ENCODE measurements at regions not wholly inside any gene's neighbourhood (a gene's known extent, or its start where the extent isn't known, plus 50 kb on each side); places are given as distances from the start of the nearest gene placed in this dataset.

DNA sequence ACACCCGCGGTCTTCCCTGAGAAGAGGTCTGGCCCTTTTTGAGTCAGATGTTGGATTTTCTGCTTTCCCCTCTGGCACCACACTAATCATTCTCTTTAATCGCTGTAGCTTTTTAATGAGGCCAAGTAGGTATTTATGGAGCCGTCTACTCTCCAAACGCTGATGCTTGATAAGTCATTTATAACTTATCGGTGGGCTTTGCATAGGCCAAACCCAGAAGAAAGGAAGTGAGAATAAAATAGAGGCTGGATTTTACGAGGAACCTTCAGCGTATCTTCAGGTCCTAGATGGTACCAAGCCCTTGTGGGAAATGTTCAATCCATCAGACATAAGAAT lies 142.5 kb upstream of the CTAGE1 start:
- no peak overlapping the region for H3K4me3 ChIP-seq (ENCODE audit: low read depth, low read length)
- DNase-seq (ENCODE audit: low read depth): no peak
- TF ChIP-seq, protein P1, sequence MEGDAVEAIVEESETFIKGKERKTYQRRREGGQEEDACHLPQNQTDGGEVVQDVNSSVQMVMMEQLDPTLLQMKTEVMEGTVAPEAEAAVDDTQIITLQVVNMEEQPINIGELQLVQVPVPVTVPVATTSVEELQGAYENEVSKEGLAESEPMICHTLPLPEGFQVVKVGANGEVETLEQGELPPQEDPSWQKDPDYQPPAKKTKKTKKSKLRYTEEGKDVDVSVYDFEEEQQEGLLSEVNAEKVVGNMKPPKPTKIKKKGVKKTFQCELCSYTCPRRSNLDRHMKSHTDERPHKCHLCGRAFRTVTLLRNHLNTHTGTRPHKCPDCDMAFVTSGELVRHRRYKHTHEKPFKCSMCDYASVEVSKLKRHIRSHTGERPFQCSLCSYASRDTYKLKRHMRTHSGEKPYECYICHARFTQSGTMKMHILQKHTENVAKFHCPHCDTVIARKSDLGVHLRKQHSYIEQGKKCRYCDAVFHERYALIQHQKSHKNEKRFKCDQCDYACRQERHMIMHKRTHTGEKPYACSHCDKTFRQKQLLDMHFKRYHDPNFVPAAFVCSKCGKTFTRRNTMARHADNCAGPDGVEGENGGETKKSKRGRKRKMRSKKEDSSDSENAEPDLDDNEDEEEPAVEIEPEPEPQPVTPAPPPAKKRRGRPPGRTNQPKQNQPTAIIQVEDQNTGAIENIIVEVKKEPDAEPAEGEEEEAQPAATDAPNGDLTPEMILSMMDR (IDR thresholded peaks at IDR 0.05; ENCODE audit: low read depth, low read length, missing control alignments): no peak

DNA sequence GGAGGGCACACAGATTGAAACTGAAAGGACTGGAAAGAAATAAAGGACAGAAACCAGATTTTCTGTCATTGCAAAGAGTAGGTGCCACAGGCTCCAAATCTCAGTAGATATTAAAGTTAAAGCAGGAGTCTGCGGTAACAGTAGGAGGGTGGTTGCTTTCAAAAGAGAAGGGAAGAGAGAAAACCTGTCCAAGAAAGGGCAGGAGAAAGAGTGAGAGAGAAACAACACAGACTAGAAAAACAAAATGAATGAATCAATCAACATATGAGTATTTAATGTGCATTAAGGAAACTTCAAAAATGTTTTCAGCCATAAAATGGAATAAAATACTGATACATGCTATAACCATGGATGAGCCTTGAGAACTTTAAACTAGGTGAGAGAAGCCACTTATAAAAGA lies 143.1 kb upstream of the CTAGE1 start:
- TF ChIP-seq, protein P1 (IDR thresholded peaks at IDR 0.05; ENCODE audit: low read depth, low read length, missing control alignments): no peak
- no peak for DNase-seq (ENCODE audit: low read depth)
- H3K4me3 ChIP-seq (ENCODE audit: low read depth, low read length): no peak overlapping the region

DNA sequence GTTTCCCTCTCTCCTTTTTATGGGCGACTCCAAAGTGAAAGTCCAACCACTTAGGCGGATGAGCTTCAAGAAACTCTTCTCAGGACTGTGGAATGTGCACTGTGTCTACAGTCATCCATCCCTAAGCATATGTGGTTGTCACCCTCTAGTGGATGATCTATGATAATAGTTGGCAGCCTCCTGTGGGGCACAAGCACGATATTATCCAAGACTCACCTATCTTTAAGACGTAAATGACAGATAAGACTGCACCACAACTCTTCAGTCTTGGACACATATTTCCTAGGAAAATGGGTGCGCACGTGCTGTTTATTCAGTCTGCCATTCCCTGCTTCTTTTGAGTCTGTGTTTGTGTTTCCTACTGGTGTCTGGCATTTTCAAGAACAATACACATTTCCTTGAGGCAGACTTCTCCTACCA lies 145.5 kb upstream of the CTAGE1 start:
- TF ChIP-seq, protein P1 (IDR thresholded peaks at IDR 0.05; ENCODE audit: low read depth, low read length, missing control alignments): peak; percentile 59
- H3K4me3 ChIP-seq (ENCODE audit: low read depth, low read length): no peak overlapping the region
- DNase-seq (ENCODE audit: low read depth): peak; percentile 15

DNA sequence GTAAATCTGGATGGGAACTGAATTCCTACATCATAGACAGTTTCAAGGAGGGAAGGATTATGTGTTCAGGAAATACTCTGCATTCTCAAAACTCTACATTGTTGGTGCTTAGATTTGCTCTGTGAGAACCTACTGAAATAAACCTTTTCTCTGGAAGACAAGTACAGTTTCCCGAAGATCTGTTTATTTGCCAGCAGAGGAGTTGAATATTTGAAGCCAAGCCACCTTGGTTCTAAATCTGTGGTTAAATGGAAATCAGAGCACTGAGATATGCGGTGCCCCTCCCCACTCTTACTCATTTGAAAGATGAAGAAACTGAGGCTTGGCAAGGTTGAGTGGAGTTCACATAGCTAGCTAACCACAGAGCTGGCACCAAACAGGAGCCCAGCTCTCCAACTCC lies 146.3 kb upstream of the CTAGE1 start:
- no peak overlapping the region for H3K4me3 ChIP-seq (ENCODE audit: low read depth, low read length)
- DNase-seq (ENCODE audit: low read depth): no peak
- TF ChIP-seq, protein P1 (IDR thresholded peaks at IDR 0.05; ENCODE audit: low read depth, low read length, missing control alignments): no peak

DNA sequence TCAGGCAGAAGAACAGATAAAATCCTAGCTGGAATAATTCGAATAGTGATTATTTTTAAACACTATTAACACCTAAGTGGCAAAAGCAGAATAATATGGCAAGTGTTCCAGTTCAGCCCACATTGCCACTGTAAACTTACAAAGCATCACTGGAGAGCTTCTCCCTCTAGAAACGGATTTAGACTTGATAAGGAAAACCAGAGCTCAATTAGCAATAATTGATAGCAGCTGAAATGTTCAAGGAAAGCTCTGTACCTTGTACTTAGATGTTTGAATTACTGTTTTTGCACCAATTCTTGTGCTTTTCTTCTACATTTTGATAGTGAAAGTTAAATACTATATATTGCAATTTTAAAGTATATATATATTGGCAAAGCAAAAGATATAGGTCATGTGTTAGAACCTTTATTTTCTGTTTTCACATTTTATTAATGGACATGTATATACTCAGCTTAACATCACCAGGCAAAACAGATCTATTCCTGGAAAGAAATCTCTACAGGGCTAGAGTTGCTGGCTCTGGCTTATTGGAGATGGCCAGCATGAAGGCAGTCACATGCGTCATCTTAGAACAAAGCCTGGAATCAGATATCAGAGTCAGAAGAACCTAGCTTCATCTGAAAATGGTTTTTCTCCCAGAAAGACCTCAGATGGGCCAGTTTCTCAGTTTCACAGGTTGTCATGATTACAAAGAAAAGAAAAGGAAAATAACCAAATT lies 149.1 kb upstream of the CTAGE1 start:
- TF ChIP-seq, protein P1 (IDR thresholded peaks at IDR 0.05; ENCODE audit: low read depth, low read length, missing control alignments): no peak

DNA sequence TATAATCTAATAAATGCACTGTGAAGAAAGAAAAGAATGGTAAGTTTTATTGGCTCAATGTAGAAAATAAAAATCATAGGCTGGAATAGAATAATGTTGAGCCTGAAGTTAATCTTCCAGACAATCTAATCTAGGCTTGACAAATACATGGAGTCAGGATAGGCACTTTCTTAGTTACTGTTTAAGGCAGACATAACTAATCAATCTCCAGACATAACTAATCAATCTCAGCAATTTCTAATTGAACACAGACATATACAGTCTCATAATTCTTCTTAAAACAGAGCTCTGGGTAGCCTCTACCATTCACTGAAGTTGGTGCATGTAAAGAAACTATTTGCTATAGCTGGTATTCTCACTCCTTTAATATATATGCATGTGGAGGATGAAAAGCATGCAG lies 150.1 kb upstream of the CTAGE1 start:
- DNase-seq (ENCODE audit: low read depth): no peak
- H3K4me3 ChIP-seq (ENCODE audit: low read depth, low read length): no peak overlapping the region
- TF ChIP-seq, protein P1 (IDR thresholded peaks at IDR 0.05; ENCODE audit: low read depth, low read length, missing control alignments): no peak

More for the DNA sequence above, 149.1 kb upstream of the CTAGE1 start:
- H3K4me3 ChIP-seq (ENCODE audit: low read depth, low read length): no peak overlapping the region
- no peak for DNase-seq (ENCODE audit: low read depth)

DNA sequence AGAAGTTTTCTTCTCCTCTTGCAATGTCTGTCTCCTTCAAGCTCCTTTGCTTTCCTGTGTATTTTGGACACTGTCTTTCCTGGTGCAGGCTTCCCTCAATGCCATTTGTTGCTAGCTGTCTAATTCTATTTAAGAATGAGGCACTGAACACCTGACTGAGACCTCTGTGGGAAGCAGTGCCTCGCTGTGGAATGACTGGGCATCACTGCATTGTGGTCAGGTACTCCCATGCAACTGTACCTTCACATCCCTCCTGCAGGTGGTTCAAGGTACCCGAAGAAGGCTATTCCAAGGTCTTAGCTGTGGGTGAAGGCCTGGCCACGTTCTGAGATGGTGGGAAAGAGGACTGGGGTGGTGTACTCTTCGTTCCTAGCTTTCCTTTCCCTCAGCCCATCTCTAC lies 152.8 kb upstream of the CTAGE1 start:
- H3K4me3 ChIP-seq (ENCODE audit: low read depth, low read length): no peak overlapping the region
- no peak for DNase-seq (ENCODE audit: low read depth)
- TF ChIP-seq, protein P1 (IDR thresholded peaks at IDR 0.05; ENCODE audit: low read depth, low read length, missing control alignments): no peak

Data from GM12864 (cell line).